ENCODE measurements at regions not wholly inside any gene's neighbourhood (a gene's known extent, or its start where the extent isn't known, plus 50 kb on each side); places are given as distances from the start of the nearest gene placed in this dataset.

DNA sequence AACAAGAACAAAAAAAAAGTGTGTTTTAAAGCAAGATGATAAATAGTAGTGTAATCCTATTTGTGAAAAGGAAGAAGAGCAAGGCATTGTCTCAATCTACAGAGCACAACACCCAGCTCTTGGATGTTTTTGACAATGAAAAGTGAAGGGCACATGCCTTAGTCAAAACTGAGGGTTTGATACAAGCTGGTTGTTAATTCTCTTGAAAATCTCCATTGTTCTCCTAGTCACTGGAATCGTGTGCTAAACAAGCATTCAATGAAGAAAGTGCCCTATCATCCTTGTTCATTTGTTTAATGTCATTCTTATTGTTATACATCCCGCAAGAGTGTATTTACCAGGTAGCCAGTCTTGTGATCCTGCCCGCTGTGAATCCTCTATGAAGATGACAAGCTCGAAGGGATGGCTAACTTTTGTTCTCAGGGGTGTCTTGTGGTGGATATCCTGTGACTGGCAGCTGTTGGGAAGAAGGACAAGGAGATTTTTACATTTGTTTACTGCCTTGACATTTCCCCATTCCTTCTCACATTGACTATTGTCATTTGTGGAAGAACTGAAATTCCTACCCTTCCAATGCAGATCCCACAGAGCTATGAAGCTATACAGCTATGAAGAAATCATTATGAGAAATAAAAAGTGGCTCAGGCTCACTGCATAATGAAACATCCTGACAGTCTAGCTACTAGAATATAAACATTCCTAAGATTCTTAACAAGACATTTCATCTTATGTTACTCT lies 175.9 kb downstream of the VGLL3 start:
- Mint-ChIP-seq H3K4me1 (no peaks in the 10 kb centered on the region), H3K4me3 (no peak overlapping the region), H3K27ac (no peak overlapping the region), H3K9me3 (peaks cover 0 to 11% of the 10 kb centered on the region in 2 donors), H3K27me3 (no peaks in the 10 kb centered on the region)
- no peak for DNase-seq
- ATAC-seq, result no peak

DNA sequence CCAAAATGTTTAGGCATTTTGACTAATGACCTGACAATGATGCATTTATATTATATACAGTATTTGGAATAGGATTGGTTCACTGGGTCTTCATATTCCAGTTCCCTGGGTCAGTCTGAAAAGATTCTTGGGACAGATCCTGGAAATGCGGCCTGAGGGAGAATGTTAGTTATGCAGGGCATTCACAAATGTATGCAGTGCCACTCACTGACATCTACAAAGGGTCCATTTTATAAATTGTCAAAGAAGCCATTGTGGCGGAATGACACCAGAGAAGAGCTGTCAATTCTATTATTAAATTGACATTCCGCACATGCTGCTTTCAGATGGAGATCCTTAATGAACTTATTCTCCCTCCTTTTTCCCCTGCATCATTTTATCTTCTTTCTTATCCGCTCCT lies 176.6 kb downstream of the VGLL3 start:
- Mint-ChIP-seq H3K27ac (no peak overlapping the region), H3K4me3 (no peak overlapping the region), H3K4me1 (no peaks in the 10 kb centered on the region), H3K9me3 (peaks cover 0 to 11% of the 10 kb centered on the region in 2 donors), H3K27me3 (no peaks in the 10 kb centered on the region)
- DNase-seq (no peak), ATAC-seq (no peak)

DNA sequence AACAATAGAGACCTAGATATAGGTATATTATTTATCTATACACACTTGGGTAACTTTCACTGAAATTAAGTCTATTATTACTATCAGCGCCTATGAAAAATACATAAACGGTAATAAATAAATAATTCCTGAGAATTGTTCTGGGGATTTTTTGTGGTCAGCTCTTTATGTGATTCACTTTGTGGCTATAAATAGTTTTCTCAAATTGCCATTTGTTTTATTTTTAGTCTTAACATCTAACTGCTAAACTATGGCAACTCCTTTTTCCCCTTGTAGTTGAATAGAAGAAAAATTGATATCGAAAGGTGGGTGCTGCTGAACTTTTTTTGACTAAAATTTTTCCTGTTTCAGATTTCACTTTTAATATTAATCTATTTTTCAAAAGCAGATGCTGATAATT lies 189.0 kb downstream of the VGLL3 start:
- ATAC-seq, result no peak
- no peak overlapping the region for H3K4me3 Mint-ChIP-seq

DNA sequence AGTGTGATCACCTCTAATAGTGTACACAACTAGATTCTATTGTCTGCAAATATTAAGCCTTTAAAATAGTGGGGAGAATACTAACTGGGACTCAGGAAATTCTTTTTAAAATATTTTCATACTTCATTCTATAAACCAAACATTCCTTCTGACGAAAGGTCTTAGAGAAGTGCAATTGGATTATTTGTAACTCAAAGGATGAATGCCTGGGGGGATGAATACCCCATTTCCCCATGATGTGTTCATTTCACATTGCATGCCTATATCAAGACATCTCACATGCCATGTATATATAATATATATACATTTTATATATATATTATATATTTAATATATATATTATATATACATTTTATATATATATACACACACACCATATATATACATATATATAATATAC lies 189.9 kb downstream of the VGLL3 start:
- ATAC-seq, result no peak
- no peak overlapping the region for H3K27ac Mint-ChIP-seq

More for the DNA sequence above, 189.0 kb downstream of the VGLL3 start:
- H3K9me3 Mint-ChIP-seq, result peaks cover 12 to 17% of the 10 kb centered on the region in 2 donors
- no peaks in the 10 kb centered on the region for H3K27me3 Mint-ChIP-seq
- H3K27ac Mint-ChIP-seq, result no peak overlapping the region
- H3K4me1 Mint-ChIP-seq, result no peaks in the 10 kb centered on the region
- no peak for DNase-seq

DNA sequence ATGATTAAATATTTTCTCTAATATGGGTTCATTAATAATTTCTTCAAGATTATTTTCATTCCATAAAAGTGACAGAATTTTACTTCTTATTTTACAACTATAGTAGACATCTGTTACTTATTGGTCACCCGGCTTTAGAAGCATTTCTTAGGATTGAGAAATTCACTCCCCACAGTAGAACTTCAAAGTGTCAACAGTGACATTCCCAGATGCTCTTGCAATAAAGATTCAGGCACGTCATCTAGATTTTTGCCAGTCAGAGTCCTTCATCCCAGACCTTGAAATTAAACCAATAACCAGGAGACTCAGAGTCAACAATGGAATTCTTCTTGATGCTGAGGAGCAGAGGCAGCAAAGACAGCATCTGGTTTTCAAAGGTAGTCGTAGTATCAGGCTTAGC lies 190.8 kb downstream of the VGLL3 start:
- Mint-ChIP-seq H3K4me1 (no peaks in the 10 kb centered on the region), H3K27me3 (no peaks in the 10 kb centered on the region), H3K9me3 (no peaks in the 10 kb centered on the region), H3K4me3 (no peak overlapping the region), H3K27ac (no peak overlapping the region)
- DNase-seq (no peak), ATAC-seq (no peak)

More for the DNA sequence above, 189.9 kb downstream of the VGLL3 start:
- no peak for DNase-seq
- H3K4me1 Mint-ChIP-seq, result no peaks in the 10 kb centered on the region
- no peak overlapping the region for H3K4me3 Mint-ChIP-seq
- H3K27me3 Mint-ChIP-seq, result no peaks in the 10 kb centered on the region
- peaks cover 4 to 9% of the 10 kb centered on the region in 2 donors for H3K9me3 Mint-ChIP-seq

DNA sequence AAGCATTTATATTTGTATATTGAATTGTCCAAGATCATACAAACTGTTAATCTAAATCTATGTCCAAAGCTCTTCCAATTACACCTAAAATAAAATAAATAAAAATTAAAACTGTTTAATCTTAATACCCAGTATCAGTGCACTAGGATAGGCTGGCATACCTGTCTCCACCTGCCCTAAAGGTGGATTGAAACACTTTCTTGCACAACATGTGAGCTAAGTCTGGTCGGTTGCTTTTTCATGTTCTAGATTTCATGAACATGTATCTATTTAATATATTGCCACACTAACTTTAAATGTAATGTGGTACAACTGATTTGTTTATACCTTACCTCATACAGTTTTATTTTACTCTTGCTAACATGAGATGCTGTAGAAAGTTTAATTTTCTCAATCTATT lies 193.0 kb downstream of the VGLL3 start:
- ATAC-seq (no peak), DNase-seq (no peak)
- Mint-ChIP-seq H3K4me3 (no peak overlapping the region), H3K27me3 (no peaks in the 10 kb centered on the region), H3K27ac (no peak overlapping the region), H3K4me1 (no peaks in the 10 kb centered on the region), H3K9me3 (no peaks in the 10 kb centered on the region)

DNA sequence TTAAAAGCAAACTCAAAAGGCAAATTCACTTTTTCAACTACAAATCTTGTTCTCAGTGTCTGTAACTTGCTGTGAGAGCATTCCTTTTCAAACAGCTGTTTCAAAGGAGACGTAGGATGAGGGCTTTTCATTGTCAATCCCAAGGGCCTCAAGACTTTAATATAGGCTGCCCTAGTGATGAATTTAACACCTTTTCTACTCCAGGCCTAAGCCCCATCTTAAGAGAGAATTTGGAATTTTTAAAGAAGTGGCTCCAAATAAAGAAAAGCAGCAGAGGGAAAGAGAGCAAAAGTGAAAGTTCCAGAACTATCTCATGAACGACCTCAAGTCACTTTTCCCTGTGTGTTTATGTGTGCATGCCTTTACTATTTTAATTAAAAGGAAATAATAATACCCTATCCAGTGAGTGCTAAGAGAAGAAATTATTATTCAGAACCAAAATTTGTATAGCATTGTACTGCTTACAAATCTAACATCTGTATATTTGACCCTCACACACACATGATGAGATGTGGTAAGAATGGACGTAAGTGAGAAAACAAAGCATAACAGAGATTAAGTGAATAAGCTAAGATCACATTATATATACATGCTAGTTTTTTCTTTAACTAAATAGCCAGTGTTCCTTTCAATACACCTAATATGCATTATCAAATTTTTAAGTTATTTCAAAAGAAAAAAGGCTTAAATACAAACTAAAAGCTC lies 196.4 kb downstream of the VGLL3 start:
- DNase-seq, result no peak
- Mint-ChIP-seq H3K4me3 (no peak overlapping the region), H3K27ac (no peak overlapping the region)

DNA sequence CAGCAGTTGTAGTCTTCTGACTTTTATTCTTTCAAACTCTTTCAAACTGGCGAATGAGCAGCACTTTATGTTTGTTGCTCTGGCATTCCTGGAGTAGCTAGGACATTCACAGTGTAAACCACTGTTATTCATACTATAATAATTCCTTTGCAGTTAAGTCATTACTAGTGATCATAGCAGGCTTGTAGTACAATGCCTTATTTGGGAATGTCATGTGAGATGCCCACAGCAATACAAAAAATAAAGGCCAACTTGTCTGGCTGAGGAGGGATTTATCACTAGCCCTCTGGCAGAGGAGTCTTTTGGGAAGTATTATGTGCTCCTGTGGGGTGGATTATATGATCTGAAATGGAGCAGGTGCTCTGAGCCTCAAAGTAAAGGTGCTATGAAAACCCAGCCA lies 197.2 kb downstream of the VGLL3 start:
- no peak for ATAC-seq
- Mint-ChIP-seq H3K9me3 (no peaks in the 10 kb centered on the region), H3K27ac (no peak overlapping the region)

More for the DNA sequence above, 196.4 kb downstream of the VGLL3 start:
- H3K9me3 Mint-ChIP-seq, result no peaks in the 10 kb centered on the region
- ATAC-seq, result no peak
- no peaks in the 10 kb centered on the region for H3K27me3 Mint-ChIP-seq
- H3K4me1 Mint-ChIP-seq, result no peaks in the 10 kb centered on the region

DNA sequence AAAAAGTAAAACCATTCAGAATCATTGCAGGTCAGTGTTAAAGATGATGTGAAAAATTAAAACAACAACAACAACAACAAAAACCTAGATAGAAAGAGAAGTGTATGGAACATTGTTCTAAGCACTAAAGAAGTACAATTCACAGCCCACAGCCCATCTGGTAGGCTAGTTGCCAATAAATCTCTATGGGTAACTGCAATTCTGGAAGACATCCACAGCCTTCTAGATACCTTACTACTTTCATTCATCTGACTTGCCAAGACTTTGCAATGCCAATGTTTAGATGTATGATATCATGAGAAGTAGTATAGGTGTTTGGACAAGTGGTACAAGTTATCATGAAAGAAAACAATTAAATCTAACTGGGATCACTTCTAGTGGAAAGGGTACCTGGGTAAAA lies 198.6 kb downstream of the VGLL3 start:
- H3K4me1 Mint-ChIP-seq, result no peaks in the 10 kb centered on the region
- DNase-seq, result no peak
- no peaks in the 10 kb centered on the region for H3K9me3 Mint-ChIP-seq

More for the DNA sequence above, 197.2 kb downstream of the VGLL3 start:
- Mint-ChIP-seq H3K4me3 (no peak overlapping the region), H3K4me1 (no peaks in the 10 kb centered on the region), H3K27me3 (no peaks in the 10 kb centered on the region)
- no peak for DNase-seq

DNA sequence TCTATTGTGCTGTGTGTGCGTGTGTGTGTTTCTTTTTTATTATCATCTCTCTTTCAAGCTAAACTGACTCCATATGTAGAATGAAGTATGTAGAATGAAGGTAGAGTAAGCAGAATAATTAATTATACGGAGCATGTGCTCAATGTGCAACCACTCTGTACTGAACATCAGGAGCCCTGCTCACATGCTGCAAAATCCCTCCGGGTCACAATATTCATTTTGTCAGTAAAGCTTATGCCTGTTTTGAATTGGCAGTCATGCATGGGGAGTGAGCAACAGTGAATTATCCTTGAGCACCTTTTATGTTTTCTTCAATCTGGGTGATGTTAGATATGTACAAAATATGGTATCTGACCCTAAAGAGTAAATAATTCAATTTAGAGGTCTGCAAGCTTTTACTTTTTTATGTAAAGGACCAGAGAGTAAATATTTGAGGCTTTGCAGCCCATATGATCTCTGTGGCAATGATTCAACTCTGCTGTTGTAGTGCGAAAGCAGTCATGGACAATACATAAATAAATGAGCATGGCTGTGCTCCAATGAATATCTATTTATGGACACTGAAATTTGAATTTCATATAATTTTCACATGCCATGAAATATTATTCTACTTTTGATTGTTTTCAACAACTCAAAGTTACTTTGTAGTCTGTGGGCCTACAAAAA lies 199.9 kb downstream of the VGLL3 start:
- Mint-ChIP-seq H3K4me1 (no peaks in the 10 kb centered on the region), H3K27ac (no peak overlapping the region), H3K9me3 (no peaks in the 10 kb centered on the region), H3K27me3 (no peaks in the 10 kb centered on the region), H3K4me3 (no peak overlapping the region)
- ATAC-seq (no peak), DNase-seq (no peak)

More for the DNA sequence above, 198.6 kb downstream of the VGLL3 start:
- Mint-ChIP-seq H3K27me3 (no peaks in the 10 kb centered on the region), H3K4me3 (no peak overlapping the region), H3K27ac (no peak overlapping the region)
- ATAC-seq, result no peak

DNA sequence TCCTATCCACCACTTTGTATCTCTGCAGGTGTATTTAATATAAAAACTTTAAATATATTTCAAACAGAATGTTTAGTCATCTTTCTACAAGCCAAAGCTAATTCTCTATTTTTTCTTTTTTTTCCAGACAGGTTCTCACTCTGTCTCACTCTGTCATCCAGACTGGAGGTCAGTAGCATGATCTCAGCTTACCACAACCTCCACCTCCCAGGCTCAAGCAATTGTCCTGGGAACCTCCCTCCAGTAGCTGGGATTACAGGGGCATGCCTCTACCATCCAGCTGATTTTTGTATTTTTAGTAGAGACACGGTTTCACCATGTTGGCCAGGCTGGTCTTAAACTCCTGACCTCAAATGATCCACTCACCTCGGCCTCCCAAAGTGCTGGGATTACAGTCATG lies 202.6 kb downstream of the VGLL3 start:
- DNase-seq (no peak), ATAC-seq (no peak)
- Mint-ChIP-seq H3K27me3 (no peaks in the 10 kb centered on the region), H3K4me1 (no peaks in the 10 kb centered on the region), H3K27ac (no peak overlapping the region), H3K9me3 (no peaks in the 10 kb centered on the region), H3K4me3 (no peak overlapping the region)

DNA sequence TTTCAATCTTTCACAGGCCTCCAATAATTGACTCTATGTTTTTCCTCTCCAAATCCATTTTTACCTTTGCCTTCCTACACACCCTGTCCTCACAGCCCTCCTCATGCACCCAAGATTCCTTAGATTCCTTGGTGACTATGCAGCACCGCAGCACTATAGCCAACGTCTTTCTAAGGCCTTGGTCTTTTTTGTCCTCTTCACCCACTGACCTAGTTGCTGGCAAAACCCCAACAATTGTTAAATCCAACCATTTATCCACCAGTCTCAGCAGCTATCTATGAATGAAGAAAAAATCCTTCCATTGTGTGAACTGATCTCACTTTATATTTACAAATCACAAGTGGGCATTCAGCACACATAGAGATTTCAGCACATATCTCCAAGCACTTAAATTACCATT lies 203.9 kb downstream of the VGLL3 start:
- no peak overlapping the region for H3K27ac Mint-ChIP-seq
- no peaks in the 10 kb centered on the region for H3K9me3 Mint-ChIP-seq
- no peaks in the 10 kb centered on the region for H3K4me1 Mint-ChIP-seq
- no peak overlapping the region for H3K4me3 Mint-ChIP-seq
- DNase-seq (no peak), ATAC-seq (no peak)
- H3K27me3 Mint-ChIP-seq, result no peaks in the 10 kb centered on the region

DNA sequence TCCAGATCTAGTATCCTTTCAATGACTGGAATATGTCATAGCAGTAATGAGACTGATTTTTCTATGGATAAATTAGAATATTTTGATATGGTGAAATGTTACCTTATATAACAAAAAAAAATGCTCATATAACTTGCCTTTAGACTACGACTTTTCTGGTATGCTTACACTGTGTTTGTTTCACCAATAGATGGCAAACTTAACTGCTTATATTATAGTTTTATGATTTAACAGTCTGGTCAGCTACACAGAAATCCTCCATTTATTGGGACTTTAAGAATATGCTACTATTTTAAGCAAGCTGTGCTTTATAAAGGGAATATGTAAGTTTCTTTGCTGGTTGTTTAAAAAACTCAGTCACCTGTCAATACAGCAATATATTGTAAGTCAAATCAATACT lies 205.6 kb downstream of the VGLL3 start:
- Mint-ChIP-seq H3K4me3 (no peak overlapping the region), H3K4me1 (no peaks in the 10 kb centered on the region), H3K27ac (no peak overlapping the region)

DNA sequence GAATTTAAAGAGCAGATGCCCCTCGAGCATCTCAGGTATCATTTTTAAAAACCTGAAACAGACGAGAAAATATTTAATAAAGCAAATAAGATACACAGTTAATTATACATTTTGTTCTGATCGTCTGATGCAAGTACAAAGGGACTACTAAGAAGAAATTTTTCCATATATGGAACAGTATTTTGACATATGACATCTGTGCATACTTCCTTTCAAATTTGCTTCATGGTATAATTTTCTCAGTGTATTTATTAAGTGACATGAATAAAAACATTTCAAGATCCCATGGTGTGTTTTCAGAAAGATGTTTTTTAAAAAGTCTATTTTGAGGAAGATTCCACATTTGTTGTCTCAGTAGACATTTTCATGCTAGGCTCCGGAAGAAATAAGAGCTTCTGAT lies 208.1 kb downstream of the VGLL3 start:
- Mint-ChIP-seq H3K27ac (no peak overlapping the region), H3K9me3 (no peaks in the 10 kb centered on the region), H3K4me3 (no peak overlapping the region), H3K4me1 (no peaks in the 10 kb centered on the region), H3K27me3 (no peaks in the 10 kb centered on the region)
- DNase-seq (no peak), ATAC-seq (no peak)

More for the DNA sequence above, 205.6 kb downstream of the VGLL3 start:
- no peaks in the 10 kb centered on the region for H3K27me3 Mint-ChIP-seq
- DNase-seq (no peak), ATAC-seq (no peak)
- H3K9me3 Mint-ChIP-seq, result no peaks in the 10 kb centered on the region

DNA sequence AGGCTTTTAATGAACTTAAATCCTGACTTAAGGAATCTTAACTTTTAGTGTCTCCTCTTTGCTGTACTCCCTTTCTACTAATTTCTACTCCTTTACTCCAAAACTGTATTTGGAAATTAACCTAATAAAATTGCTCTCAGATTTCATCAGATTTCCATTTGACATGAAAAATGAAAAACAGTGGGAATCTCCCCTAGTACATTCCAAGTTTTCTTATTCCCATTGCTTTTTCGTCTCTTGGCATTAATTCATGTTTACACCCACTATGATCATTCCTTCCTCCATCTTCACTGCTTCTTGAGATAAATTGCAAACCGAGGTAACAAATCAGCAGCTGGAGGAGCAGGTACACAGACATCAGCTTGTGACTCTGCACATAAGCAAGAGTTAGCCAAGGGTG lies 208.7 kb downstream of the VGLL3 start:
- no peaks in the 10 kb centered on the region for H3K27me3 Mint-ChIP-seq
- no peaks in the 10 kb centered on the region for H3K4me1 Mint-ChIP-seq
- H3K9me3 Mint-ChIP-seq, result no peaks in the 10 kb centered on the region
- H3K4me3 Mint-ChIP-seq, result no peak overlapping the region
- ATAC-seq (no peak), DNase-seq (no peak)
- no peak overlapping the region for H3K27ac Mint-ChIP-seq

DNA sequence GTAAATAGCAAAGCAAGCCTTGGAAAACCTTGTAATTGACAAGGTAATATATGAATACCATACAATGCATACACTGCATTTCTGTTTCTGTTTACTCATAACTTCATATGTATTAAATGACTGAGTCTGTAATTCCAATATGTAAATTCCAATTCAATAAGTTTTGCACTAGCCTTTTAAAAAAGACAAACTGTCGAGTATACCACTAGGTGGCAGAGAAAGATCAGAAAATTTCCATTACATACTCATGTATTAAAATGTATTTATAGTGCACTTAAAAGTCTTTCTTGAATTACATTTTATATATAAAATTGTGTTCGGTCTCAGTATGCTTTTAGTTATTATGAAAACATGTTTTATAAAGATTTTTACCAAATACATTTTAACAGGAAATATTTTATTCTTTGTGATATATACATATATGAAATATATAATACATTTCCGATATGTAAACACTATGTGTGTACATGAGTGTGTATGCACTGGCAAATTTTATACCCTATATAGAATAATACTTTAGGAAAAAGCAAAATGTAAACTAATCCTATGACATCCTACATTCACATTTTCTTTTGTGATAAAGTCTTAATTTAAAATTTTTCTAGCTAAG lies 216.8 kb downstream of the VGLL3 start:
- ATAC-seq, result no peak
- no peaks in the 10 kb centered on the region for H3K27me3 Mint-ChIP-seq
- no peaks in the 10 kb centered on the region for H3K9me3 Mint-ChIP-seq
- no peaks in the 10 kb centered on the region for H3K4me1 Mint-ChIP-seq
- no peak for DNase-seq
- no peak overlapping the region for H3K4me3 Mint-ChIP-seq
- H3K27ac Mint-ChIP-seq, result no peak overlapping the region

Measured in stimulated activated naive CD8-positive, alpha-beta T cell treated with anti-CD3 and anti-CD28 coated beads, Interleukin-15, amount 100 ng/mL, for 72 hours (primary cell).